HT1080 (cell line): ENCODE measurements at regions not wholly inside any gene's neighbourhood (a gene's known extent, or its start where the extent isn't known, plus 50 kb on each side); places are given as distances from the start of the nearest gene placed in this dataset. TPM values are rescaled to one million over a fixed set of nuclear protein-coding genes. Genes with fewer than 3 reads are reported as not detected.
"Not testable (repeated sequence)": the region's sequence is repeated elsewhere in the genome, so short reads cannot be mapped to it uniquely, and the experiment has no call there.

Source experiments
- DNase-seq: peaks from one replicate; pipeline ENCODE4 v3.0.0-alpha.2; 2015; ENCODE audit warnings: low read depth
- small RNA-seq: library from RNA; depleted of rRNA; stranded (forward); fragments of <200 nt; gene quantifications from one replicate; pipeline ENCODE3, GENCODE V24; 2014

- peak; percentile 79 for DNase-seq
Observed at GRCh38 chr6:27547157-27548075, 74.5 kb upstream of the ZNF184 start.

GRCh38 chr6:27546522-27546921 is 73.6 kb upstream of the ZNF184 start:
- no peak for DNase-seq

- peak; percentile 95 for DNase-seq
Observed at GRCh38 chr6:27545271-27546046, 72.6 kb upstream of the ZNF184 start.

- DNase-seq, result no peak
Observed at GRCh38 chr6:27544612-27545260, 71.8 kb upstream of the ZNF184 start.

- DNase-seq, result peak; percentile 44
Observed at GRCh38 chr6:27544135-27544534, 71.2 kb upstream of the ZNF184 start.

GRCh38 chr6:27542485-27542884 is 69.6 kb upstream of the ZNF184 start:
- no peak for DNase-seq

- DNase-seq, result no peak
Observed at GRCh38 chr6:27541933-27542297, 69.0 kb upstream of the ZNF184 start.

GRCh38 chr6:27541212-27541932 is 68.5 kb upstream of the ZNF184 start:
- peak; percentile 82 for DNase-seq

- DNase-seq, result no peak
Observed at GRCh38 chr6:27539551-27539950, 66.6 kb upstream of the ZNF184 start.

GRCh38 chr6:27532820-27533538 is 60.1 kb upstream of the ZNF184 start:
- DNase-seq, result peak; percentile 68

GRCh38 chr6:27531772-27532459 is 59.0 kb upstream of the ZNF184 start:
- peak; percentile 81 for DNase-seq

GRCh38 chr6:27529796-27530195 is 56.9 kb upstream of the ZNF184 start:
- DNase-seq, result not testable (repeated sequence)

GRCh38 chr6:27528714-27529113 is 55.8 kb upstream of the ZNF184 start:
- DNase-seq, result no peak

Small RNA genes lying in the stretch of these regions (small RNA-seq; reads per million reads assigned to genes)
- gene AL031229.1 (not detected), gene HIST1H4PS1 (not detected), gene RNU6-471P (not detected)
